HG03378 (cell line): ENCODE measurements at regions not wholly inside any gene's neighbourhood (a gene's known extent, or its start where the extent isn't known, plus 50 kb on each side); places are given as distances from the start of the nearest gene placed in this dataset.
"Not testable (repeated sequence)": the region's sequence is repeated elsewhere in the genome, so short reads cannot be mapped to it uniquely, and the experiment has no call there.

Source experiments
- ATAC-seq: cut with Tn5 transposase; IDR thresholded peaks from one replicate; pipeline ENCODE4 v1.9.1; 2021; ENCODE audit warnings: mild to moderate bottlenecking, moderate library complexity; ENCODE audit not compliant: unreplicated experiment

DNA sequence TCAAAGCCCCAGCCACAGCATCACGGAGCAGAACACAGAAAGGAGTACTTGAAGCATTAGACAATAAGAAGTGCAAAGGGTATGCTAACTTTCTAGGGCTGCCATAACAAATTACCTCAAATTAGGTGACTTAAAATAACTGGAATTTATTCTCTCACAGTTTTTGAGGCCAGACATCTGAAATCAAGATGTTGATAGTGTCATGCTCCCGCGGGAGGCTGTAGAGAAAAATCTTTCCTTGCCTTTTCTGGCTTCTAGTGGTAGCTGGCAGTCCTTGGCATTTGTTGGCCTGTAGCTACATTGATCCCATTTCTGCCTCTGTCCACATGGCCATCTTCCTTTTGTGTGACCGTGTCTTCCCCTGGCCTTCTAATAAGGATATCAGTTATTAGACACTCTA lies 51.9 kb upstream of the SPDL1 start:
- ATAC-seq = no peak

DNA sequence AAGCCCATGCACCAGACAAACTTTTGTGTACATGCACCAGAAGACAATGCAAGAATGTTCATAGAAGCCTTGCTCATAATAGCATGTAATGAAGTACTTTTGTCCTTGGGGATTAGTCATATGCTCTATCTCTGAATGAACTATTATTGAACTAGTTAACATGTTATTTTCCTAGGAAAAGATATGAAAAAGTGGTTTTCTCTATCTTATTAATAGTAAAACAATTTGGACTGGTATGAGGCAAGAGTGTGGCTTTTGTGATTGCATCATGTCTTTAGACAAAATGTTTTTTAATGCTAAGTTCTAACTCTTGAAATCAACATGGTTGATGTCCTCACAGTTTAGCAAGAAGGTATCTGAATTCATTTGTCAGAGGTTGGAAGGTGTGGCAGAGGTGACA lies 55.7 kb upstream of the SPDL1 start:
- no peak for ATAC-seq

DNA sequence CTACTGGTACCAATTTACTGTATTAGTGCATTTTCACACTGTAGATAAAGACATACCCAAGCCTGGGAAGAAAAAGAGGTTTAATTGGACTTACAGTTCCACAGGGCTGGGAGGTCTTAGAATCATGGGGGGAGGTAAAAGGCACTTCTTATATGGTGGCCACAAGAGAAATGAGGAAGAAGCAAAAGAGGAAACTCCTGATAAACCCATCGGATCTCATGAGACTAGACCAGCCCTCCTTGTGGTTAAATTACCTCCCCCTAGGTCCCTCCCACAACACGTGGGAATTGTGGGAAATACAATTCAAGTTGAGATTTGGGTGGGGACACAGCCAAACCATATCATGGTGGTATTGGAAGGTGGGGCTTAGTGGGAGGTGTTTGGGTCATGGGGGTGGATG lies 56.5 kb upstream of the SPDL1 start:
- ATAC-seq = no peak

DNA sequence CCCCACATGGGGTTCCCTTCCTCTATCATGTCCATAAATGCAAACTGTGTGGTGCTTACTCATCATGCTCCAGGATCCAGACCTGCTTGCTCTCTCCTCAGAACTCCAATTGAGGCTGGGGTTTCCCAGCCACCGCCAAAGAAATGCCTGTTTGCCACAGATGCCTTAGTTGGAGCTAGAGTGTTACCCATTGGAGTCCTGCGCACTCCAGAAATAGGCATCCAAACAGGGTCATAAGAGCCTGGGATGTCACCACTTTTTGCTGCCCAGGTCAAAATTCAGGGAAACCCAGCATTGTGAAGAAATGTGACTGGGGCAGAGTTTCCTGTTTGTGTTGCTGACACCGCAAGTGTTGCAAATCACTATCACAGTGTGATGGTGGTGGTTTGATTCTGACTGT lies 60.7 kb upstream of the SPDL1 start:
- ATAC-seq = no peak

DNA sequence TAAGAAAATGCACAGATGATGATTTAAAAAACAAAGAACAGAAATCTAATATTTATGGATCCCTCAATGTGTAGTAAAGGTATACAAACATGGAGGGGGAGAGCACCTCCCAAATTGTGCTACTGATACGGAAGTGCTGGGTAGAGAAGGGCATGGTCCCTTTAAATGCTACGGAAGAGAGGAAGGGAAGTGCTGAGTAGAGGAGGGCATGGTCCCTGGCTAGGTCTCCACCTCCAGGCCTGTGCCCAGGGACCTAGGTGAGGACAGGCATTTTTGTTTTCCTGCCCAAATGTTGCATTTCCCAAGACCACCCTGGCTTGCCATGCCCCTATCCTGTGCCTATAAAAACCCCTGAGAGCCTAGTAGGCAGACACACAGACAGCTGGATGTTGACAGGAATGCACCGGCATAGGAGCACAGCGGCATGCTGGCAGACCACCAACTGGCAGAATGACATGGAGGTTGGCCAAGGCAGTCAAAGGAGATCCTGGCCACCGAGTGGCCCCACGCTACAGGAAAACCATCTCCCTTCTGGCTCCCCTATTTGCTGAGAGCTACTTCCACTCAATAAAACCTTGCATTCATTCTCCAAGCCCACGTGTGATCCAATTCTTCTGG lies 62.1 kb upstream of the SPDL1 start:
- ATAC-seq = no peak

GRCh38 chr5:169519358-169519757 lies 64.2 kb upstream of the SPDL1 start:
- ATAC-seq = no peak

- not testable (repeated sequence) for ATAC-seq
These were observed 64.8 kb upstream of the SPDL1 start for GRCh38 chr5:169518779-169519178.

DNA sequence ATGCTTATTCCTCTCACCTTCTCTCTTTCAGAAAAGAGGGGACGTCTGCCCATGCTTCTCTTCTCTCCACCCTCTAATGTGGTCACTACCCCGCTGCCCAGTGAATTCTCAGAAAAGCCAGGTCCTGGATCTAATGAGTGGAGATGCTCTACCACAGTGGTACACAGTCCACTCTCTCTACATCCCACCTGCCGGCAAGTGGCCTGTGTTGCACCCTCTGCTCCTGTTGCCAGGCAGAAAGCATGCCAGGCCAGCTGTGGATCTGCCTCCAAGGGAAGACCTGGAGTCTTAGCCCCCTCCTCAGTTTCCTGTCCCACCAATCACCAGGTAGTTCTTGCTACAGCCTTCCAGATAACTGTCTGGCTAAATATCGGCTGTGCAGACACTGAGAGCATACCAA lies 71.2 kb upstream of the SPDL1 start:
- no peak for ATAC-seq

DNA sequence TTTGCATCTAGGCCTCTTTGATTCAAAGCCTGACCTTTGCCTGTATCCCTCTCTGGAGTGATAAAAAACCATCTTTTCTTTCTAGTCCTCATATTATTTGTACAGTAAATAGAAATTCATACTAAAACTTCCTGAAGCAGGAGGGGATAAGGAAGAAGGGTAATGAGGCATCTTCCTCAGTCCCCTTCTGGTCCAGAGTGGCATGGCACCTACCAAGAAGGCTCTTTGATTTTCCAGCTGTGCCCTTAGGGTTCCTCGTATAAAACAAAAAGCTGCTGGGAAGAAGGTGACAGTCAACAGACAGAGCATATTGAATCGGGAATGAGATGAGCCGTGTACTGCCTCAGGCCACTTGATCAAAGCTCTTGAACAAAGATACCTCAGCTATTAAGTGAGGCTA lies 71.9 kb upstream of the SPDL1 start:
- ATAC-seq = no peak

- ATAC-seq = no peak
These were observed 76.5 kb upstream of the SPDL1 start for GRCh38 chr5:169507051-169507450.

DNA sequence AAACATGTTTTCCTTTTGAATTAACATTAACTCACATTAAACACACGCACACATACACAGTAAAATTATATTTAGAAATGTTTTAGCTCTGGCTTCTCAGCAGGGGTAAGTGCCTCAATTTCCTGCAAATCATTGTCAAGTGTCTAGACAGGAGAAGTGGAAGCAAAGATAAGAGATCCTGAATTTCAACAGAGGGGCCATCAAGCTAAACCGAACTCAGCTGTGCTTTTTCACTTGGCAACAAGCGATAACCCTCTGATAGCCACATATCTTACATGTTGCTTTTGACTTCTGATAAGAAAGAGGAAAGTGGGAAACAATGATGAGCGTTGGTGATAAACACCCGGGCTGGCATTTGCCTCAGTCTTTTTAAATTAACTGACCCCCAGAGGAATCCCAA lies 79.7 kb upstream of the SPDL1 start:
- ATAC-seq = no peak

DNA sequence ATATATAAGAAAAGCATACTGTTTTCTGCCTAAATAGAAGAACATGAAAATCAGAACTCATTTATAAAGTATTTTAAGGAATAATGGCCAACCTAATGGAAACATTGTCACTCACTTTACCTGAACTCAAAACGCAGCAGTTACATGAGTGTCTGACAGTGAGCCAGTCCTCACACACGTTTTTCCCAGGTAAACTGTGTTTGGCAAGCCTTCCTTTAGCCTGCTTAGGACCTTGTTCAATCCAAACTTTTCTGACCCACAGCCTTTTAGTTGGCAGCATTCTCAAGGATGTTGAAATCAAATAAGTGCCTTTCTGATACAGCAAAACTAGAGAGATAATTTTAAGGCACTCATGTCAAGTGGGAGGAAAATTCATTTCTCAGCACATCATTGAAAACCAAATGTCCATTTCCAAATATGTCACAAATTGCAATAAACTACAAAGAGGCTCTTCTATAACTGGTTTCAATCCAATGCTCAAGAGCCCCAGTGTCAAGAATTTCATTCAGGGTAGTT lies 83.5 kb upstream of the SPDL1 start:
- no peak for ATAC-seq

DNA sequence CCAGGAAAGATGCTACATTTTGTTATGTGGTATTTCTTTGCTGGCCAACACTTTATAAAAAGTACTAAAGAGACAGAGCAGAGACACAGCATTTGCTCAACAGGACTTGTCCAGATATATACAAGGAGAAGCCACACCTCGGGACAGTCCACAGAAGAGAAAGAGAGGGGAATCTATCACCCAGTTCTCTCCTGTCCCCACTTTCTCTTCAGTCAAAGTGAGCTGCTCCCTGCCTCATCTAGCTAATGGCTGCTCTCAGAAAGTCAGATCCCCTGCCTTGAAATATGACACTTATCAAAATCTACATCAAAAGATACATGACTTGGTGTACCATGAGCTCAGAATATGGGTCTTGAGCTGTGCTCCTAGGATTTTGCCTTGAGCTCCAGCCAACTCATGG lies 86.7 kb upstream of the SPDL1 start:
- ATAC-seq = no peak

DNA sequence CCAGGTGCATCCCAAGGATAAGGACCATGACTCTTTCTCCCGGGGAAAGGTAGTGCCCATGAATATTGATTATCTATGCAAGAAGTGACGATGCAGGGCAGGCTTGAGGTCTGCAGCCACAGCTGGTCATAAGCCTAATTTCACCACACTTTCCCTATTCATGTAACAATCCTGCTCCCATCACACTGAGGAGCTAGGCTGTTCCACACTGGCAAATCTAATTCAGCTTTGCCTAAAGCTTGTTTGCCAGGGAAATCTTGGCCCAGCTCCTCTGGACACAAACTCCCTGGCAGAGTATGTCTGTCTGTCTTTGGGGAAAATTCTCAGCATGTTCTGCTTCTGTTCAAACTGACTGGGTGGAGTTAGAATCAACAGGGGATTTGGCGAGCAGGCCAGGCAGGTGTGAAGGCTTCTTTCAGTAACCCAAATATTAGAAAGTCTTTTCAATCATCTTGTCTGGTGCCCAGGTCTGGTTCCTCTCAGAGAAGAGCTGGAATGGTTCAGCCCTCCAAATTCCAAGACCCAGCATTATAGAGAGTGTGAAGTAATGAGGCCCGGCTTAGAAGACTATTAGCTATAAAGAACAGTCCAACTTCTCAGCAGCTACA lies 88.5 kb upstream of the SPDL1 start:
- no peak for ATAC-seq

GRCh38 chr5:169494383-169494935 lies 89.1 kb upstream of the SPDL1 start:
- no peak for ATAC-seq

GRCh38 chr5:169474226-169474625 lies 109.3 kb upstream of the SPDL1 start:
- no peak for ATAC-seq

DNA sequence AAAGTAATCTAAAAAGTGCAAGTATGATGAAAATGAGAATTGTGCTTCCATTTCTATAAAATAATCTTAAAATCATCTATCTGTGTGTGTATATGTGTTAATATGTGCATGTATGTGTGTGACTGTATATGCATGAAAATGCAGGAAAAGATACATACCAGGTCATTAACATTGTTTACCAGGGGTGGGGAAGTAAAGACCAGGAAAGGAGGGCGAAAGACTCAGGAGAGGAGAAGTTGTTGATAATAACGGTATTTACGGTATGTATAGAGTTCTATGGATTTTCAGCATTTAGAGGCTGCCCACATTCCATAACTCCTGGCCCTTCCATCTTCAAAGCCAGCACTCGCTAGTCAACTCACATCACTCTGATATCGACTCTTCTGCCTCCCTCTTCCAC lies 111.0 kb upstream of the SPDL1 start:
- no peak for ATAC-seq

DNA sequence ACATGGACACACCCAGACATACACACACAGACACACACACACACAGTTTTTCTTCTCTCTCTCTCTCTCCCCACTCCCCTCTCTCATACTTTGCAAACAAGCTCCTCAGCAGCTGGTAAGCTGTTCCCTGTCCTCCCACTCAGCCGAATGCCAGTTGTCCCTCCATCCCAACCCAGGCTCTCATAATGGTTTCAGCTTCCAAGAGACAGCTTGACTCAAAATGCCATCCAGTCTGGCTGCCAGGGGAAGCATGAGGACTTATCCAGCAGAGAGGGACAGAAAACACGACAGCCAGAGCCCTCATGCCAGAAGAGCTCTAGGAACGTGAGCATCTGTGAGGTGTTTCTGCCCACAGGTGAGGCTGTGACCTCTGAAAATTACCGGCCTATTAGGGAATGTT lies 112.6 kb upstream of the SPDL1 start:
- no peak for ATAC-seq

DNA sequence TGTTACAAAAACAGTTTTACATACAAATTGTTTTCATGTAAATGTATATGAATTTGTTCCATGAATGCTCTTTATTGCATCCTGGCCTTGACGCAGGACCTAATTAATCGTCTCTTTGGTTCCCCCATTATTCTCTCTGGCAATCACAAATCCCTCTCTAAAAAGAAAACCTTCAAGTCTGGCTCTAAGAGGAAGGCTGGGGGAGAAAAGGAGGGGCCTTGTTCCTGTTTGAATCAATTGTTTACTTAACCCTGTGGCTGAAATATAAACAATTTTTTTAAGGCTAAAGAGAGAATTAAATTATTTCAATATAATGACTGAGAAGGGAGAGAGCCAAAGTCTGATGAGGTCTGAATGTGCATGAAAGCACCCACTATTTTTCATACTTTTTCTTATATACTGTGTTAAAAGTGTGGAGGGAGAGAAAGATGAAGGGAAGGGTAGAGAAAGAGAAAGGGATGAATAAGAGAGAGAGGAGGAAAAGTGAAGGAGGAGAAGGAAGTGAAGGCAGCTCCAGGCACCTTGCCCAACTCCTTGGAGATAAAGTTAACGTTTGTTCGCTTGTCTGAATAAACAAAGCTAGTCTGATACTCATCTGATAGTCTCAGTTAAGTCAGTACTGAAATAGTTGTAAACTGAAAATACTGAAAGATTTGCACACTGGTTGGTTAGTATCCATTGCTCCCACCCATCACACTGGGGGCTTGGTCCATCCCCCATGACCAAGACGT lies 116.4 kb upstream of the SPDL1 start:
- no peak for ATAC-seq

DNA sequence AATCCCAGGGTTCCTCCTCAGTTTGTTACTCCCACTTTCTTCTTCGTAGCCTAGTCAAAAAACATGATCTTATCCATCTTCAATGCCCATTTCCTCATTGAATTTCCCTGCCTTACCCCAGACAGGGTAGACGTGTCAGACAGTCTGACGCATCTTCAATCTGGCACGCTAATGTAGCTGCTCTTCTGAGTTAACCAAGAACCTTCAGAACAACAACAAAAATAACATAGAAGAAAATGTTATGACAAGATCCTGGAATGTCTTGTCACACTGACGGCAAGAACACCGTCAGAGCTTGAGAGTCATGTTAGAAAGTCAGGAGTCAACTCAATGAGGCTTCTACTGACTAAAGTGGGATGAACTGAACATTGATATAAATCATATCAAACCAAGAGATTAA lies 122.7 kb upstream of the SPDL1 start:
- no peak for ATAC-seq

GRCh38 chr5:169460123-169460522 lies 123.5 kb upstream of the SPDL1 start:
- no peak for ATAC-seq

DNA sequence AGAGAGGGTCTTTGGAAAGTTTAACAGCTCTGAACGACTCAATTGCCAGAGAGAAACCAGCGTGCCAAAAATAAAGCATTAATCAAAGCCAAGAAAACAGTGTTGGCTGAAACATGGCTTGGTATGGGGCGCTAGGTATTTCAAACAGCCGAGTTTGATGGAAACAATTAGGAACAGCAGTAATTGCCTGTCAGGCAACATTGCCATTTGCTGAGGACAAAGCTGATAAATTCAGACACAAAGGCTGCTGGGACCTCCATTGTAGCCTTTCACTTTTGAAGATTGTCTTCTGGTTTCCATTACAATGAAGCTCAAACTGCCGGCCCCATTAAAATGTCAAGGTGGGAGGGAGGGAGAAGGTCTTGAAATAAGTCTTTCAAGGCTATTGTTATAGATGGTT lies 125.4 kb upstream of the SPDL1 start:
- ATAC-seq = no peak
